Coronary artery (tissue), 2 donors: ENCODE measurements at regions not wholly inside any gene's neighbourhood (a gene's known extent, or its start where the extent isn't known, plus 50 kb on each side); places are given as distances from the start of the nearest gene placed in this dataset.

ENCODE experiments used
- DNase-seq: peaks from one replicate; pipeline ENCODE4 v3.0.0-alpha.2; 2017; ENCODE audit warnings: low spot score
- H3K27ac ChIP-seq, 2 donors: fragments of 200-600 bp; sonication (generic); one replicate each; pipeline ENCODE4 v1.5.1; 2016 to 2019
- H3K4me3 ChIP-seq: fragments of 200-600 bp; sonication (generic); 2 replicates; pipeline ENCODE4 v1.5.1; 2016; ENCODE audit warnings: mild to moderate bottlenecking, moderate library complexity
- TF ChIP-seq, protein P1 (sequence below): fragments of 200-600 bp; sonication (generic); IDR thresholded peaks from one replicate; pipeline ENCODE4 v1.5.1; 2019; ENCODE audit warnings: antibody characterized with exemption

DNA sequence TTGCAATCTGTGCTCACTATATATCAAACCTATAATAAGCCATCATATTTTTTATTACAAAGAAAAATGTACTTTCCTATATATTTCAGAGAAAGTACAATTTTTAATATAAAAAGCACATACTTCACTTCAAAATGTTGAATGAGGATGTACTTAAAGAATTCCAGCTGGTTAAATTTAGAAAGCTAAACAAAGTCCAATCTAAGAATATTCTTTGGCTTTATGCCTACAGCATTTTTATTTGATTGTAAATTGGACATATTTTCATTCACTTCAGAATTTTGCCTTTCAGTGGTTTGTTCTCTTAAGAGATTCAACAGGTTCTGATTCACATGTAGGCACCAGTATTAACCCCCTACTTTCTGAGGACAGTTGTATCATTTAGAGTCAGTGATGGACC, 533.8 kb downstream of the CAAP1 start:
- TF ChIP-seq, protein P1, sequence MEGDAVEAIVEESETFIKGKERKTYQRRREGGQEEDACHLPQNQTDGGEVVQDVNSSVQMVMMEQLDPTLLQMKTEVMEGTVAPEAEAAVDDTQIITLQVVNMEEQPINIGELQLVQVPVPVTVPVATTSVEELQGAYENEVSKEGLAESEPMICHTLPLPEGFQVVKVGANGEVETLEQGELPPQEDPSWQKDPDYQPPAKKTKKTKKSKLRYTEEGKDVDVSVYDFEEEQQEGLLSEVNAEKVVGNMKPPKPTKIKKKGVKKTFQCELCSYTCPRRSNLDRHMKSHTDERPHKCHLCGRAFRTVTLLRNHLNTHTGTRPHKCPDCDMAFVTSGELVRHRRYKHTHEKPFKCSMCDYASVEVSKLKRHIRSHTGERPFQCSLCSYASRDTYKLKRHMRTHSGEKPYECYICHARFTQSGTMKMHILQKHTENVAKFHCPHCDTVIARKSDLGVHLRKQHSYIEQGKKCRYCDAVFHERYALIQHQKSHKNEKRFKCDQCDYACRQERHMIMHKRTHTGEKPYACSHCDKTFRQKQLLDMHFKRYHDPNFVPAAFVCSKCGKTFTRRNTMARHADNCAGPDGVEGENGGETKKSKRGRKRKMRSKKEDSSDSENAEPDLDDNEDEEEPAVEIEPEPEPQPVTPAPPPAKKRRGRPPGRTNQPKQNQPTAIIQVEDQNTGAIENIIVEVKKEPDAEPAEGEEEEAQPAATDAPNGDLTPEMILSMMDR, result no peak
- DNase-seq, result no peak
- no peak overlapping the region for H3K4me3 ChIP-seq

DNA sequence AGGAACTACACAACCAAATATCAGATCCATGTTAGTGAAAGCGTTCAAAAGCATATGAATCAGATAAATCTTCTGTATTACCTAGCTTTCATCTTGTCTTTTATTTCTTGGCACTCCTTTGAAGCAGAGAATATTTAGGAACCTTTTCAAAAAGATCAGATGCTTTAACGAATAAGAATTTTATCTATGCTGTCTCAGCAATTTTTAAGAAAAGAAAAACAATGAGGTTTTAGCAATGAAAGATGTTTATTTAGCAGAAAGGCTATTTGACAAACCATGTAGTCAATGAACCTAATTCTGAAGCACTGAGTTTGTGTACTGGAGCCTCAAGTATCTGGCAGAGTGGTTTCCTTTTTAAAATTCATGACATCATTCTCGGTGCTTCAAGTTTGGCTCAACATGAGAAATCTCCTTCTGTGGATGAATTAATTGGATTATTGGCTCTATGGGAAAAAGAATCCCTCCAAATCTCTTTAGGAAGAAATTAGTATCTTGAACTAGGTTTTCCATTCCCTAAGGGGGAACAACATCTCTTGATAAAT, 534.7 kb downstream of the CAAP1 start:
- DNase-seq, result no peak
- no peak overlapping the region for H3K4me3 ChIP-seq
- H3K27ac ChIP-seq, result no peak overlapping the region
- TF ChIP-seq, protein P1, result no peak

More for the DNA sequence above, 533.8 kb downstream of the CAAP1 start:
- no peak overlapping the region for H3K27ac ChIP-seq

DNA sequence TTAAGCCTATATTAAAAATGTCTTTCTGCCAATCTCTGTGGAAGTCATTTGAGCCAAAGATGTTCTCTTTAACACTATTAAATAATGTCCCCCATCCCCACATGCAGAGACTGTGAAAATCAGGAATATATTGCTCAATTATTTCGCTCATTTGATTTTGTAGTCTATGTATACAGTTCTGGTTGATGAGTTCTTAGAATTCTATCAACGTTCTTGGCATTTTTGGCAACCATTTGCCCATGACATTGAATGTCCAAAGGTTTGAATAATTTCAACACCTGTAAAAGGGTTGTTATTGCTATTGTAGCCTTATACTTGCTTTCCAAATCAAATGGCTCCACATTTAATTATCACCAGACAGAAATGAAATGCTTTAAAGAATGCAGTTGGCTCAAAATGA, 536.1 kb downstream of the CAAP1 start:
- DNase-seq, result no peak
- TF ChIP-seq, protein P1, result no peak
- Histone ChIP-seq H3K27ac (no peak overlapping the region), H3K4me3 (no peak overlapping the region)

DNA sequence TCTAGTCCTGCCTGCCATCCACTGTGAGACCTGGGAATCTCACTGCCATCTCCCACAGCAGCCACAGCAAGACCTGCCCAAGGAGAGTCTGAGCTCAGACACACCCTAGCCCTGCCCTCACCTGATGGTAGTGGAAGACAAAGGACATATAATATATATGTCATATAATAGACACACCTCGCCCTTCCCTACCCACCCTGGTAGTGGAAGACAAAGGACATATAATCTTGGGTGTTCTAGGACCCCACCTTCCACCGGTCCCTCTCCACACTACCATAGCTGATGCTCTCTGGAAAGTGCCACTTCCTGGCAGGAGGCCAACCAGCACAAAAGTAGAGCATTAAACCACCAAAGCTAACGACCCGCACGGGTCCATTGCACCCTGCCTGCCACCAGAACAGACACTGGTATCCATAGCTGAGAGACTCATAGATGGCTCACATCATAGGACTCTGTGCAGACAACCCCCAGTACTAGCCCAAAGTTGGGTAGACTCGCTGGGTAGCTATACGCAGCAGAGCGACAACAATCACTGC, 545.6 kb downstream of the CAAP1 start:
- no peak overlapping the region for H3K27ac ChIP-seq
- H3K4me3 ChIP-seq, result no peak overlapping the region
- DNase-seq, result no peak
- TF ChIP-seq, protein P1, result no peak

DNA sequence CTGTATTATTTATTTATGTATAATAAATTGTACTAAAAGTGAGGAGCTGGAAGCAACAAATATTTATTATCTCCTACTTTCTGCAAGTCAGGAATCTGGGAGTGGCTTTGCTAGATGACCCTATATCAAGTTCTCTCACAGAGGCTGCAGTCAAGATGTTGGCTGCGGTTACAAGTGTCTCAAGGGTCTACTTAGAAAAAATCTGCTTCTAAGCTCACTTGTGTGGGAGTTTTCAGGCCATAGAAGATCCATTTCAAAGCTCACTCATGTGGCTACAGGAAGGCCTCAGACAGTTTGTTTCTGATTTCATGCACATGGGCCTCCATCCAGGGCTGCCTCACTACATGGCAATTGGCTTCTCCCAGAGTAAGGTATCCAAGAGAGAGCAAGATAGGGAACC, 551.1 kb downstream of the CAAP1 start:
- TF ChIP-seq, protein P1, result no peak
- H3K4me3 ChIP-seq, result no peak overlapping the region
- DNase-seq, result no peak
- H3K27ac ChIP-seq, result no peak overlapping the region

DNA sequence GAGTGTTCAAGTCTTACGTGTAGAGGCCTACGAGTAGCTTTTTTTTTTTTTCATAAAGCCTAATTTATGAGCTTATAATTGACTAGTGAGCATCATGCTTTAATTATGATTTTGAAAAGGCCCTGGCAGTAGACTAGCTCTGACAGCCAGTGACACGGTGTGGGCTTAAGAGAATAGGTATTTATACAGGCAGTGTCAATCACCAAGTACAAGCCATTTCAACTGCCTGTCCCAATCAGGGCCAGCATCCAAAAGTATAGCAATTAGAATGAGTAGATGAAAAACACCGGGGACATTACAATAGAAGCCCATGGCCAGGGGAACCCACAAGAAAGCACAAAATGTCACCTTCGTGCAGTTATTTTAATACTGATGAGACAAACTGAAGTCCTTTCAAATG, 552.8 kb downstream of the CAAP1 start:
- no peak overlapping the region for H3K4me3 ChIP-seq
- no peak overlapping the region for H3K27ac ChIP-seq
- TF ChIP-seq, protein P1, result no peak
- no peak for DNase-seq

DNA sequence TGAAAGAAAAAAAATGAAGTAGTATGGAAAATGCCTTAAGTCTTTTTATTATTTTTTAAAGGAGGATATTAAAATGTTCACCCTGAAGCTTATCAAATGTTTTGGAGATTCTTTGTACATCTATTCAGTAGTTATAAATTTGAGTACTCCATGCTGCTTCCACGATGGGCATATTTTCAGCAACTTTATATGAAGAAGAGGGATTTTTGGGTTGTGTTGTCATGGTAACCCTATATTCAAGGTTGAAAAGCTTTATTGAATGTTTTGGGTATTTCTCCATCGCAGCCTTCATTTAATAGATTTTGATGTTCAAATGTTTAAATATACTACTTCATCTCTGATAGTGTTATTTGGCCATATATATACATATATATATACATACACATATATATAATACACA, 557.5 kb downstream of the CAAP1 start:
- TF ChIP-seq, protein P1, result no peak
- DNase-seq, result no peak
- Histone ChIP-seq H3K27ac (no peak overlapping the region), H3K4me3 (no peak overlapping the region)
